SK-N-SH treated with all-trans-retinoic acid at 6 μM for 48 hours (cell line): ENCODE measurements at regions not wholly inside any gene's neighbourhood (a gene's known extent, or its start where the extent isn't known, plus 50 kb on each side); places are given as distances from the start of the nearest gene placed in this dataset.

ENCODE experiments used
- ATAC-seq: fragments of 200-7000 bp; cut with Tn5 transposase; 3 replicates; pipeline ENCODE4 v1.9.1; 2020; ENCODE audit warnings: mild to moderate bottlenecking, moderate library complexity
- ARNTL ChIP-seq: fragments of 450-650 bp; formaldehyde crosslinking; IDR thresholded peaks from 2 replicates; pipeline ENCODE4 v1.5.0; 2020; ENCODE audit warnings: low read depth, mild to moderate bottlenecking, moderate library complexity, borderline replicate concordance
- BACH2 ChIP-seq: fragments of 250-450 bp; sonication (Bioruptor Pico); IDR thresholded peaks from 2 replicates; pipeline ENCODE4 v1.9.0; 2021; ENCODE audit warnings: mild to moderate bottlenecking, borderline replicate concordance
- GLIS3 ChIP-seq: fragments of 250-450 bp; sonication (Bioruptor Pico); IDR thresholded peaks from 2 replicates; pipeline ENCODE4 v1.5.0; 2020; ENCODE audit warnings: mild to moderate bottlenecking, moderate library complexity
- ISL1 ChIP-seq: fragments of 250-450 bp; sonication (Bioruptor Pico); IDR thresholded peaks from 2 replicates; pipeline ENCODE4 v2.1.2; 2022; ENCODE audit warnings: mild to moderate bottlenecking, moderate library complexity
- PATZ1 ChIP-seq: fragments of 250-450 bp; sonication (Bioruptor Pico); IDR thresholded peaks from 2 replicates; pipeline ENCODE4 v1.8.0; 2020; ENCODE audit warnings: mild to moderate bottlenecking, moderate library complexity, borderline replicate concordance
- PPARA ChIP-seq: fragments of 250-450 bp; sonication (Bioruptor Pico); IDR thresholded peaks from 2 replicates; pipeline ENCODE4 v1.5.0; 2020; ENCODE audit warnings: mild to moderate bottlenecking, borderline replicate concordance
- RARB ChIP-seq: fragments of 250-450 bp; sonication (Bioruptor Pico); IDR thresholded peaks from 2 replicates; pipeline ENCODE4 v1.8.0; 2021; ENCODE audit warnings: mild to moderate bottlenecking, moderate library complexity
- TCF4 ChIP-seq: fragments of 250-450 bp; sonication (Bioruptor Pico); IDR thresholded peaks from 2 replicates; pipeline ENCODE4 v1.8.0; 2021; ENCODE audit warnings: mild to moderate bottlenecking, moderate library complexity, borderline replicate concordance
- TOX ChIP-seq: fragments of 250-450 bp; sonication (Bioruptor Pico); IDR thresholded peaks from 2 replicates; pipeline ENCODE4 v1.8.0; 2021; ENCODE audit warnings: mild to moderate bottlenecking, moderate library complexity, borderline replicate concordance
- TSHZ2 ChIP-seq: fragments of 250-450 bp; sonication (Bioruptor Pico); IDR thresholded peaks from 2 replicates; pipeline ENCODE4 v1.5.0; 2020; ENCODE audit warnings: mild to moderate bottlenecking, moderate library complexity
- ZC3H10 ChIP-seq: fragments of 250-450 bp; sonication (Bioruptor Pico); IDR thresholded peaks from 2 replicates; pipeline ENCODE4 v1.5.1; 2021; ENCODE audit warnings: mild to moderate bottlenecking, moderate library complexity
- ZFP30 ChIP-seq: fragments of 450-650 bp; formaldehyde crosslinking; IDR thresholded peaks from 2 replicates; pipeline ENCODE4 v1.5.0; 2022; ENCODE audit warnings: mild to moderate bottlenecking, moderate library complexity
- ZNF565 ChIP-seq: fragments of 450-650 bp; formaldehyde crosslinking; conservative IDR thresholded peaks from 2 replicates; pipeline ENCODE4 v1.5.0; 2020; ENCODE audit warnings: low read depth, mild to moderate bottlenecking, moderate library complexity
- ZNF70 ChIP-seq: fragments of 450-650 bp; formaldehyde crosslinking; IDR thresholded peaks from 2 replicates; pipeline ENCODE4 v1.5.0; 2020; ENCODE audit warnings: mild to moderate bottlenecking, moderate library complexity
- TF ChIP-seq, protein P1 (sequence below): fragments of 250-450 bp; sonication (Bioruptor Pico); IDR thresholded peaks from 2 replicates; pipeline ENCODE4 v1.8.0; 2021; ENCODE audit warnings: low read depth, mild to moderate bottlenecking, moderate library complexity, borderline replicate concordance
- TF ChIP-seq, protein P2 (sequence below): fragments of 250-450 bp; sonication (Bioruptor Pico); IDR thresholded peaks from 2 replicates; pipeline ENCODE4 v1.5.1; 2020; ENCODE audit warnings: low read depth, mild to moderate bottlenecking, moderate library complexity

DNA sequence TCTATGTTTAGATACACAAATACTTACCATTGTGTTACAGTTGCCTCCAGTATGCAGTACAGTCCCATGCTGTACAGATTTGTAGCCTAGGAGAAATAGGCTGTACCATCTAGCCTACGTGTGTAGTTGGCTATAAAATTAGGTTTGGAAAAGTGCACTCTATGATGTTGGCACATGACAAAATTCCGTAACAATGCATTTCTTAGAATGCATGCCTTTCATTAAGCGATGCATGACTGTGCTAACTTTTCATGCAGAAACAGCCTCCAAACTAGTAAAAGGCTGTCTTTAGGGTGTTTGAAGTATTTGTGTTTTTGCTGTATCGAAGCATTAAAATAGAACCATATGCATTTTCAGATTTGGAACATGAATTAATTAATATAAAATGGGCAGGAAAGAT is 157.9 kb downstream of the RMI1 start (continued):
- no peak for TF ChIP-seq PATZ1
- no peak for TF ChIP-seq ARNTL (CRISPR knock-in tag)

DNA sequence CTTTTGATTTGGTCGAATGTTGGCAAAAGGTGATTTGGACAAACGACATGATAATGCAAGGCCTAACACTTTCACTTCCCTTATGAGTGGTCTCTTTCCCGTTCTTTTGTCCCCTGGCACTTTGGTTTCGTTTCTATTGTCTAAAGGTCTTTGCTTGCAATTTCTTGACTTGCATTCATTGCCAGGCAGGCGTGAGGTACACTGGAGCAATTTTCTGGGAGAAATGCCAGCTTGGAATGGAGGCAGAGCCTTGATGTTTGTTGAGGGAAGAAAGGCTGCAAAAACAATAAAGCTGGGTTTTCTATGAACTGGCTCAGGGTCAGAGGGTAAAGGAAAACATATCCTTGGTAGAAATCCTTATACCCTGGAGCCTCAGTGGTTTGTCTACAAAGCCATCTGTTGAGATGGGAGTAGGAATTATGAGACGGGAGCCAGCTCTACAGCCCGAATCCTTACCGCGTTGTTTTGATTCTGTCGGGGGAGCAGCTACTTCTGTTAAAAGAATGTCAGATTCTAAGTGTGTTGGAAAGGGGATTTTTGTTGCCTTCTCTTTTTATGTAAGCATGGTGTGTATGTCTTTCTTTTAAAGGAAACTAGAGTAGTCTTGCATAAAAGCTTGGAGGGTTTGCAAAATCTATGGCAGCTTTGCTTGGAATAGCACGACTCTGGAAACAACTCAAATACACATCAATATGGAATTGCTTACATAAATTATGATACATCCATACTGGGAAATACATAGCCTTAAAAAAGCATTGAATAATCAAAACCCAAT is 158.9 kb downstream of the RMI1 start:
- TF ChIP-seq PPARA (no peak), TCF4 (no peak), ISL1 (no peak), ZNF565 (no peak), TOX (CRISPR knock-in tag) (no peak), TSHZ2 (CRISPR knock-in tag) (no peak), ARNTL (CRISPR knock-in tag) (no peak), BACH2 (CRISPR knock-in tag) (no peak), GLIS3 (no peak), PATZ1 (no peak)
- TF ChIP-seq, protein P1, sequence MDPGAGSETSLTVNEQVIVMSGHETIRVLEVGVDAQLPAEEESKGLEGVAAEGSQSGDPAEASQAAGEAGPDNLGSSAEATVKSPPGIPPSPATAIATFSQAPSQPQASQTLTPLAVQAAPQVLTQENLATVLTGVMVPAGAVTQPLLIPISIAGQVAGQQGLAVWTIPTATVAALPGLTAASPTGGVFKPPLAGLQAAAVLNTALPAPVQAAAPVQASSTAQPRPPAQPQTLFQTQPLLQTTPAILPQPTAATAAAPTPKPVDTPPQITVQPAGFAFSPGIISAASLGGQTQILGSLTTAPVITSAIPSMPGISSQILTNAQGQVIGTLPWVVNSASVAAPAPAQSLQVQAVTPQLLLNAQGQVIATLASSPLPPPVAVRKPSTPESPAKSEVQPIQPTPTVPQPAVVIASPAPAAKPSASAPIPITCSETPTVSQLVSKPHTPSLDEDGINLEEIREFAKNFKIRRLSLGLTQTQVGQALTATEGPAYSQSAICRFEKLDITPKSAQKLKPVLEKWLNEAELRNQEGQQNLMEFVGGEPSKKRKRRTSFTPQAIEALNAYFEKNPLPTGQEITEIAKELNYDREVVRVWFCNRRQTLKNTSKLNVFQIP (CRISPR knock-in tag): no peak
- TF ChIP-seq, protein P2, sequence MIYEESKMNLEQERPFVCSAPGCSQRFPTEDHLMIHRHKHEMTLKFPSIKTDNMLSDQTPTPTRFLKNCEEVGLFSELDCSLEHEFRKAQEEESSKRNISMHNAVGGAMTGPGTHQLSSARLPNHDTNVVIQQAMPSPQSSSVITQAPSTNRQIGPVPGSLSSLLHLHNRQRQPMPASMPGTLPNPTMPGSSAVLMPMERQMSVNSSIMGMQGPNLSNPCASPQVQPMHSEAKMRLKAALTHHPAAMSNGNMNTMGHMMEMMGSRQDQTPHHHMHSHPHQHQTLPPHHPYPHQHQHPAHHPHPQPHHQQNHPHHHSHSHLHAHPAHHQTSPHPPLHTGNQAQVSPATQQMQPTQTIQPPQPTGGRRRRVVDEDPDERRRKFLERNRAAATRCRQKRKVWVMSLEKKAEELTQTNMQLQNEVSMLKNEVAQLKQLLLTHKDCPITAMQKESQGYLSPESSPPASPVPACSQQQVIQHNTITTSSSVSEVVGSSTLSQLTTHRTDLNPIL (CRISPR knock-in tag): no peak
- TF ChIP-seq, all 23 proteins: peak for 0
- peak; percentile 51 for ATAC-seq

- ATAC-seq: no peak
- no peak for TF ChIP-seq RARB (CRISPR knock-in tag)
- TF ChIP-seq ZFP30: no peak
- TF ChIP-seq ZC3H10 (CRISPR knock-in tag): no peak
- no peak for TF ChIP-seq PPARA
- no peak for TF ChIP-seq ZNF70 (CRISPR knock-in tag)
- TF ChIP-seq, protein P1 (CRISPR knock-in tag): no peak
Measured at GRCh38 chr9:84140535-84141101, 160.0 kb downstream of the RMI1 start.
